Fibroblast of peridontal ligament (primary cell): ENCODE measurements at regions not wholly inside any gene's neighbourhood (a gene's known extent, or its start where the extent isn't known, plus 50 kb on each side); places are given as distances from the start of the nearest gene placed in this dataset.
A peak's percentile ranks its signal among the peaks of the same experiment; 100 is the strongest.

Experiments
- DNase-seq: peaks from one replicate; pipeline ENCODE4 v3.0.0-alpha.2; 2010; ENCODE audit errors: extremely low read depth

DNA sequence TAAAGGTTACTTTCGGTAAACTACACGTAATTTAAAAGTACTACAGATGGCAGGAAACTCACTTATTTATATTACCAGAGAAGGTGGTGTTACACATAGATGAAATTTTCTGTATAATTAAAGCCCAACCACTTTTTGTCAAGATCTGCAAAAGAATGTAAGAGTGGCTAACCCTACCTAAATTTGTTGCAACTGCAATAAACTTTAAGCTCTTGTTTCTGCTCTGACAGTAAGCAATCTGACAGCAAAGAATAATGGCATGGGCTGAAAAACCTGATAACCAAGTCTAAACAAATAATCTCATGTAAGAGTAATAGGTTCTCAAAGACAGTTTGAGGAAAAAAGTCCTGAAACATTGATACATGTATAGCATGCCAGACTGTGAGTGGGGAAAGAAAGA is 897.3 kb downstream of the TUSC7 start:
- peak; percentile 28 for DNase-seq

DNA sequence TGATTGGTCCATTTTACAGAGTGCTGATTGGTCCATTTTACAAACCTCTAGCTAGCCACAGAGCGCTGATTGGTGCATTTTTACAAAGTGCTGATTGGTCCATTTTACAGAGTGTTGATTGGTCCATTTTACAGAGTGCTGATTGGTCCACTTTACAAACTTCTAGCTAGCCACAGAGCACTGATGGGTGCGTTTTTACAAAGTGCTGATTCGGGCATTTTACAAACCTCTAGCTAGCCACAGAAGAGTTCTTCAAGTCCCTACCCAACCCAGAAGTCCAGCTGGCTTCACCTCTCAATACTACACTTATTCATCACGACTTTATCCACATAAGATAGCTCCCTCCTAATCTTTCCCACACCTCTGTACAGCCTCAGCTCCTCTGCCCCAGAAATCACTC is 899.8 kb downstream of the TUSC7 start:
- no peak for DNase-seq

- DNase-seq: no peak
Observed at GRCh38 chr3:117610156-117610555, 900.6 kb downstream of the TUSC7 start.

- DNase-seq: no peak
Observed at GRCh38 chr3:117611211-117611610, 901.6 kb downstream of the TUSC7 start.

GRCh38 chr3:117616227-117616626 is 906.6 kb downstream of the TUSC7 start:
- DNase-seq: peak; percentile 37

GRCh38 chr3:117617906-117618305 is 908.3 kb downstream of the TUSC7 start:
- DNase-seq: no peak

DNA sequence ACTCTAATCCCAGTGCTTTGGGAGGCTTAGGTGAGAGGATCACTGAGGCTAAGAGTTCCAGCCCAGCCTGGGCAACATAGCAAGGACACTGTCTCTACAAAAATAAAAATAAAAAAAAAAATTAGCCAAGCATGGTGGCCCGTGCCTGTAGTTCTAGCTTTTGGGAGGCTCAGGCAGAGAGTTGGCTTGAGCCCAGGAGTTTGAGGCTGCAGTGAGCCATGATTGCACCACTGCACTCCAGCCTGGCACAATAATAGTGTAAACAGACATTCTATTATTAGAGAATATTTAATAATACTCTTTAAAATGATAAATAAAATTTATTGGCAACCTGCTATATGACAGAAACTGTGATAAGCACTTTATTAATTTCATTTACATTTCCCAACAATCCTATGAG is 908.9 kb downstream of the TUSC7 start:
- no peak for DNase-seq

DNA sequence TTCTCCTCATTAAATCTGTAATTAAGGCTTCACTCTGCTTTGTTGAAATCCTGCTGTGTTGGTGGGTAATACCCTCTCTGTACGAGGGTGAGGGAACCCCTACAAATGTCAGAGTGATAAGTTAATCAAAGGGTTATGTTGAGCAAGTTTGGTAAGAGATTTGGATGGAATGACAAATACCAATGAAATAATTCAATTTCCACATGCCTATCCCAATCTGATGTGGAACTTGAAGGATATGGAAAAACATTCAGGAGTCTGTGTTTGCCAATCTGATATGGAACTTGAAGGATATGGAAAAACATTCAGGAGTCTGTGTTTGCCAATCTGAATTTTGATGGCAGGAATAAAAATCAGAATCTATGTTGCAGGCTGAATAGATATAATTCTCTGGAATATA is 910.2 kb downstream of the TUSC7 start:
- no peak for DNase-seq

- DNase-seq: peak; percentile 92
Observed at GRCh38 chr3:117622171-117622841, 912.7 kb downstream of the TUSC7 start.

DNA sequence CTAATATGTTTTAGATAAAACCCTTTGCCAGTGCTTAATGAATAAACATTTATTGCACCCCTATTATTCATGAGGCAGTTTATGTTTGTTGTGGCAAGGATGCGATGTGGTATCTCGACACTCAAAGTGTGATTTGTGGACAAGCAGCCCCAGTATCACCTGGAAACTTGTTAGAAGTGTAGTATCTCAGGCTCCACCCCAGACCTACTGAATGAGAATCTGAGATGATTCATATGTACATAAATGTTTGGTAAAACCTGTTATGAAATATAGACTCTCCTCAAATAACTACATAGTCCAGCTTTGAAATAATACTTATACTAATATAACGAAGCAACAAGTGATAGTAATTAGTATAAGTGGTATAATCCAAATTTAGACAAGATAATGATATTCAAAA is 914.8 kb downstream of the TUSC7 start:
- no peak for DNase-seq

GRCh38 chr3:117625174-117625573 is 915.6 kb downstream of the TUSC7 start:
- DNase-seq: no peak

- no peak for DNase-seq
Observed at GRCh38 chr3:117626577-117626976, 917.0 kb downstream of the TUSC7 start.

DNA sequence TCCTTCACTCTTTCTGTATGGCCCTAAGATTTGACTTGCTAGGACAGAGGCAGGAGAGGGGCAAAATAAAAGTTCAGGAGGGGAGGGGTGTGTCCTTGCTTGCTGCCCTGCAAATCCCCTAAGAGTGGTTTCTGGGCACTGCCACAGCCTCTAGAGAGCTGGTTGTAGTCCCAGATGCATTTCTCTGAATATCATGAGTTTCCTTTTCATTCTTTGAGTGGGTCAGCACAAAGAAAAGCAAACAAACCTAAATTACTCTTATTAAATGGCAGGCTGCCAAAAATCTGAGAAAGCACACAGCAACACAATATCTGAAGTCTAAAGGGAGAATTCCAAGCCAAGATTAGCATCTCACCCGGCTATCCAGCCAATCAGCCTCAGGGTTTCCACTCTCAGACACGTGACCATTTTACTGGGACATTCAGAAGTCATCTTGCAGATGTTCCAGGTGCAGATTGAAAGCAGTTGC is 919.3 kb downstream of the TUSC7 start:
- DNase-seq: peak; percentile 92

DNA sequence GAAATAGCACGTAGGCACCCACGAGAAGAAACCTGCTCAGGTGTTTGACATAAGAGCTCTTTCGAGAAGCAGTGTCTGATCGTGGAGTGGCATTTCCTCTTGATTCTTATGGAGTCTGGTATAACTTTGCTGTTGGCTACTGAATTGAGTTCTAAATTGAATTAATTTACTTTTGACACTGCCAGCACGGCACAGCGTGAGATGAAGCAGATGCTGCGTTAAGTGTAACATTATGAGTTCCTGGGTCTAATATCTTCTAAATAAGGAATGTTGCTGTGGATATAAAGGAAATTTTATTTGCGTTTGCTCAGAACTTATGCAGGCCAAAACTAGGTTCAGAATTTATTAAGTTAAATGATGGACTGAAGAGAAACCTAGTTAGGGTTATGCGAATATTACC is 919.9 kb downstream of the TUSC7 start:
- DNase-seq: no peak

DNA sequence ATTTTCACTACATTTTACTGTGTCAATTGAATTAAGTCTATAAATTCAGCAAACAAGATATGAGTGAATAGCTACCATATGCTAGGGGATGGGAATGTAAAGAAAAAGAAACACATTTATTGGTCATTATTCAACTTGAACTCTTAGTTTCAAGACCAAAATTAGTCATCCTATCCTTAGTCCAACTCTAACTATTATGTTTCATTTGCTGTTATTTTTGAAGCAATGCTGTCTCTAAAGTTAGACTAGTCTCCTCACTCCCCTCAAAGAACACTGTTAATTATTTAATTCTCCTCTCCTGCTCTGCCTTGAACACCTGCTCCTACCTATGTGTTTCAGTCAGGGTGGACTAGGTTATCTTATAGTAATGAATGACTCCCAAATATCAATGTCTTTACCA is 920.9 kb downstream of the TUSC7 start:
- DNase-seq: peak; percentile 43

- peak; percentile 59 for DNase-seq
Observed at GRCh38 chr3:117630885-117631284, 921.3 kb downstream of the TUSC7 start.

DNA sequence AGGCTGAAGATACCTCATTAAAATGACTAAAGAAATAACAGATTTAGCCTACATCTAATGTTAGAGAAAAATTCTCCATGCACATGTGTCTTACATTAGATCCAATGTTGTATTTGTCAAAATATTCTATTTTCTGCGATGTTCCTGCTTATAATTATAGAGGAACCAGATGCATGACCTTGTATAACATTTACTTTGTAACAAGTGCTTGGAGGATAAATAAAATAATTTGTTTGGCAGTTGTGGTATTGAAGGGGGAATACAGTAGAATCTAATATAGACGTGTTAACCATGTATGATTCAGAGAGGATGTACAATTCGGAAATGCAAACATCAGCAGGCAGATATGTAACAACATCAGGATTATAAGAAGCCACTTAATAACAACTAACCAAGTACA is 922.2 kb downstream of the TUSC7 start:
- no peak for DNase-seq

DNA sequence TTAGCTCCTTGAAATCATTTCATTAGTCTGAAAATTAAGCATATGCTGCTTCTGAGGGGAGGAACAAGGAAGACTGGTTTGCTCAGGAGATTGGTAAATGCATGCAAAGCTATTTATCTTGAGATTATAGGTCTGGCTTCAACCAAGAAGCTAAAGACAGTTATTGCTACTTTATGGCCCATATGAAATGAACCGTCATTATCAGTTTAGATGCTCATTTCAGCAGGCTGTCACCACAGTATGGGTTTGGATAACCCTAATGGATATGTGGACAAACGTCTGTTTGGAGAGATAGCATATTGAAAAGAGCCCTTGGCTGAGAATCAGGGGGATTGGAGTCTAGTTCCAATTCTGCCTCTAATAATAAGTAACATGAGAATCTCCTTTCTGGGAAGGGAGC is 922.6 kb downstream of the TUSC7 start:
- DNase-seq: no peak

DNA sequence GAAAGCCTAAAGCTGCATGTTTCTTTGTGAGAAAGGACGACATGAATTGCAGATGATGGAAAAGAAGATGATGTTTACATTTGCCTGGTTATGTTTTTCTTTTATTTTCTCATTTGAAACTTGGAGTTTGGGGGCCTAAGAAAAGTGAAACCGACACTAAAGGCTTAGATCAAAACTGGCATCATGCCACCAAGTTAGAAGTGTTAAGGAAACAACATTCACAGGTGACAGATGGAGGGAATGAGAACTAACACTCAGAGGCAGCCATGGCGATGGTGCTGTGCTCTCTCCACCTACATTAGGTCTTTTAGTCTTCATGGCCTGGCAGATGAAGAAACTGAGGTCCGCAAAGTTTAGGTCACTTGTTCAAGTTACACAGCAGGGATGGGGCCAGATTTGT is 923.6 kb downstream of the TUSC7 start:
- no peak for DNase-seq

DNA sequence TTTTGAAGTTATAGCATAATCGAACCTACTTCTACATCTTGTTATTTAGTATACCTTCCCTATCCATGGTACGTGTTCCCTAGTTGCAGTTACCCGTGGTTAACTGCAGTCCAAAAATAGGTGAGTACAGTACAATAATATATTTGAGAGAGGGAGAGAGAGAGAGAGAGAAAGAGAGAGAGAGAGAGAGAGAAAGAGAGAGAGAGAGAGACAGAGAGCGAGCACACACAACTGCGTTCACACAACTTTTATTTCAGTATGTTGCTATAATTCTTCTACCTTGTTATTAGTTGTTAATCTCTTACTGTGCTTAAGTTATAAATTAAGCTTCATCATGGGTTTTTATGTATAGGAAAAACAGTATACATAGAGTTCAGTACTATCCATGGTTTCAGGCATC is 928.1 kb downstream of the TUSC7 start:
- no peak for DNase-seq

- DNase-seq: no peak
Observed at GRCh38 chr3:117644203-117644602, 934.6 kb downstream of the TUSC7 start.

DNA sequence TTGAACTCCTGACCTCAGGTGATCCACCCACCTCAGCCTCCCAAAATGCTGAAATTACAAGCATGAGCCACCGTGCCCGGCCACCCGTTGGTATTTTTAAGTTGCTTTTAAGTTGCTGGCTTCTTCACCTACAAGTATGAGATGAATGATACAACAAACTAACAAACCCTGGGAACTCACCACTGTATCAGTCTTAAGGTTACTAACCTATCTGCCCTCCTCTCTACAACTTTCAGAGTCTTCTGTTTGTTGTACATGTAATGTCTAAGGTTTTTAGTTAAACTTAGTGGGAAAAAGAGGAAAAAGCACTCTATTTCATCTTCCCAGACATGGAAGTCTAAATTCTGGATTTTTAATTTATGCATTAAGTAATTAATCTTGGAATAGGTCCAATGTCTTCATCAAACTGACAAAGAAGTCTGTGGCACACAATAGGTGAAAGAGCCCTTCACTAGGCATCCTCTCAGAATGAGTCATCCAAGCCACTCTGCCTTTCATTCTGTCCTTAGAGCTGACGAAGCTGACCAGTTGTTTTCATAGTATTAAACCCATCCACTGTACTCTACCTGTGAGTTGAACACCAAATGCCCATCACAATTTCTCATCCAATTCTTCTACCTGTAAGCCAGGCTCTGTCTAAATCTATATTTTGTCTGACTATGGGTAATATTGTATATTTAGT is 936.1 kb downstream of the TUSC7 start:
- DNase-seq: no peak

GRCh38 chr3:117647435-117647834 is 937.9 kb downstream of the TUSC7 start:
- DNase-seq: no peak

DNA sequence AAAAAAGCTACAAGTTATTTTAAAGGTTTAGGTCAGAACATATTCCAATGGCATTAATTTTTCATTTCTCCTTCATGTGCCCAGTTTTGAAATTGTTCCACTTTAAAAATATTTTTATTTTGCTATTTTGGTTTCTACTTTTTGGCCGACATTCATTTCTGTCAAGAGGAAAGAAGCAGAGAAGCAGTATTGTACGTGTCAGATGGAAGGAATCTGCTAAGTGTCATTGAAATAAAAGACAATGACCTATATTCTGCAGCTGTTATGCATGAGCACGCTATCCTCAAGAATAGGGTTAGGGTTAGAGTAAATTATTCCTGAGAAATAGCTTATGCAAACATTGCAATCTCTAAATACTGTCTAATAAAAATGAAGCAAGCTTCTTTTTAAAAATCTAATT is 941.7 kb downstream of the TUSC7 start:
- DNase-seq: no peak
